Trophoblast cell (in vitro differentiated cells and primary cell): ENCODE measurements at regions not wholly inside any gene's neighbourhood (a gene's known extent, or its start where the extent isn't known, plus 50 kb on each side); places are given as distances from the start of the nearest gene placed in this dataset.

Source experiments
- DNase-seq, 2 donors: peaks; one replicate each; pipeline ENCODE4 v3.0.0-alpha.2; 2016
- H2AFZ ChIP-seq: 2 replicates; pipeline ENCODE4 v1.6.1; 2013; ENCODE audit warnings: low read length, moderate library complexity, mild to moderate bottlenecking; ENCODE audit not compliant: insufficient read depth, poor library complexity
- H2AK5ac ChIP-seq: 2 replicates; pipeline ENCODE4 v1.6.1; 2013; ENCODE audit warnings: mild to moderate bottlenecking, low read length
- H2BK120ac ChIP-seq: 2 replicates; pipeline ENCODE4 v1.6.1; 2013; ENCODE audit warnings: low read length, mild to moderate bottlenecking, moderate library complexity; ENCODE audit not compliant: insufficient read depth, poor library complexity
- H2BK12ac ChIP-seq: 2 replicates; pipeline ENCODE4 v1.6.1; 2013; ENCODE audit warnings: mild to moderate bottlenecking, low read length, moderate library complexity
- H2BK5ac ChIP-seq: 2 replicates; pipeline ENCODE4 v1.6.1; 2013; ENCODE audit warnings: low read length, low read depth, moderate library complexity, mild to moderate bottlenecking; ENCODE audit not compliant: poor library complexity
- H3K14ac ChIP-seq: 2 replicates; pipeline ENCODE4 v1.6.1; 2013; ENCODE audit warnings: mild to moderate bottlenecking, low read length
- H3K18ac ChIP-seq: 2 replicates; pipeline ENCODE4 v1.6.1; 2013; ENCODE audit warnings: mild to moderate bottlenecking, low read length
- H3K23ac ChIP-seq: 2 replicates; pipeline ENCODE4 v1.6.1; 2013; ENCODE audit warnings: low read length
- H3K27ac ChIP-seq: 2 replicates; pipeline ENCODE4 v1.5.1; 2013; ENCODE audit warnings: low read depth, mild to moderate bottlenecking, inconsistent platforms, low read length, moderate library complexity
- H3K27me3 ChIP-seq: 2 replicates; pipeline ENCODE4 v1.6.1; 2013; ENCODE audit warnings: inconsistent platforms, mild to moderate bottlenecking, low read length, moderate library complexity; ENCODE audit not compliant: insufficient read depth
- H3K36me3 ChIP-seq, 2 experiments: 1 replicate in 1 of 2; 2 replicates in 1 of 2; pipeline ENCODE4 v1.6.1; 2013; ENCODE audit warnings: low read length in 2 of 2, mild to moderate bottlenecking in 2 of 2, moderate library complexity in 1 of 2; ENCODE audit not compliant: insufficient read depth in 2 of 2, control insufficient read depth in 1 of 2
- H3K4ac ChIP-seq: 2 replicates; pipeline ENCODE4 v1.6.1; 2013; ENCODE audit warnings: low read depth, mild to moderate bottlenecking, low read length, moderate library complexity
- H3K4me1 ChIP-seq, 2 experiments: 1 replicate in 1 of 2; 2 replicates in 1 of 2; pipeline ENCODE4 v1.6.1; 2013; ENCODE audit warnings: low read length in 2 of 2, mild to moderate bottlenecking in 2 of 2, moderate library complexity in 1 of 2; ENCODE audit not compliant: insufficient read depth in 2 of 2, control insufficient read depth in 1 of 2
- H3K4me2 ChIP-seq: 2 replicates; pipeline ENCODE4 v1.6.1; 2013; ENCODE audit warnings: inconsistent platforms, mild to moderate bottlenecking, low read length, moderate library complexity
- H3K4me3 ChIP-seq: 2 replicates; pipeline ENCODE4 v1.5.1; 2013; ENCODE audit warnings: mild to moderate bottlenecking, low read depth, low read length, inconsistent platforms
- H3K79me1 ChIP-seq: one replicate; pipeline ENCODE4 v1.6.1; 2013; ENCODE audit warnings: low read length
- H3K79me2 ChIP-seq: 2 replicates; pipeline ENCODE4 v1.6.1; 2013; ENCODE audit warnings: low read length, mild to moderate bottlenecking; ENCODE audit not compliant: control insufficient read depth, insufficient read depth, poor library complexity
- H3K9ac ChIP-seq: 2 replicates; pipeline ENCODE4 v1.6.1; 2013; ENCODE audit warnings: mild to moderate bottlenecking, low read length
- H3K9me3 ChIP-seq: 2 replicates; pipeline ENCODE4 v1.6.1; 2013; ENCODE audit warnings: low read depth, mild to moderate bottlenecking, control low read depth, inconsistent platforms, low read length; ENCODE audit not compliant: insufficient read depth
- H4K12ac ChIP-seq: 2 replicates; pipeline ENCODE4 v1.6.1; 2013; ENCODE audit warnings: low read depth, mild to moderate bottlenecking, low read length, moderate library complexity
- H4K8ac ChIP-seq: 2 replicates; pipeline ENCODE4 v1.6.1; 2013; ENCODE audit warnings: low read depth, mild to moderate bottlenecking, low read length, moderate library complexity
- H4K91ac ChIP-seq: one replicate; pipeline ENCODE4 v1.6.1; 2013; ENCODE audit warnings: low read depth, mild to moderate bottlenecking, low read length, moderate library complexity
- WGBS: extraction: QIAGEN DNeasy Blood & Tissue Kit; methylation state at CpG from one replicate; pipeline ENCODE4 v1.1.7; 2013; ENCODE audit warnings: missing lambda C conversion rate; ENCODE audit not compliant: insufficient read length, insufficient coverage; ENCODE audit errors: extremely low coverage; 5-methylcytosine and 5-hydroxymethylcytosine counted together

- H3K9ac ChIP-seq, result no peak overlapping the region
- H2BK120ac ChIP-seq, result no peak overlapping the region
- peaks cover 0 to 2% of the 10 kb centered on the region in 2 experiments for H3K4me1 ChIP-seq
These were observed 144.6 kb downstream of the NDFIP2 start for GRCh38 chr13:79625517-79625916.

GRCh38 chr13:79621902-79622301, 140.9 kb downstream of the NDFIP2 start:
- Histone ChIP-seq H2BK120ac (no peak overlapping the region), H3K14ac (no peak overlapping the region), H3K4ac (no peak overlapping the region), H4K12ac (no peak overlapping the region), H2BK12ac (no peak overlapping the region), H3K18ac (no peak overlapping the region), H3K79me2 (no peaks in the 10 kb centered on the region), H3K27me3 (no peaks in the 10 kb centered on the region), H2BK5ac (no peak overlapping the region), H3K79me1 (peaks cover 2% of the 10 kb centered on the region), H3K9me3 (no peaks in the 10 kb centered on the region), H3K36me3 (no peaks in the 10 kb centered on the region), H2AK5ac (no peak overlapping the region), H4K91ac (no peak overlapping the region), H3K27ac (no peak overlapping the region), H2AFZ (no peak overlapping the region), H3K4me1 (peaks cover 0 to 2% of the 10 kb centered on the region in 2 experiments), H3K4me2 (no peak overlapping the region), H3K4me3 (no peak overlapping the region), H4K8ac (no peak overlapping the region), H3K9ac (no peak overlapping the region), H3K23ac (no peak overlapping the region)
- WGBS, result no CpG with 5 or more reads among the region's 2 CpGs
- peak in 1 of 2 donors; percentile 10 for DNase-seq

More at GRCh38 chr13:79625517-79625916, 144.6 kb downstream of the NDFIP2 start:
- Histone ChIP-seq H3K36me3 (no peaks in the 10 kb centered on the region), H3K27ac (no peak overlapping the region), H4K91ac (no peak overlapping the region), H3K18ac (no peak overlapping the region), H3K27me3 (no peaks in the 10 kb centered on the region), H3K79me2 (no peaks in the 10 kb centered on the region), H4K8ac (no peak overlapping the region), H3K4me3 (no peak overlapping the region), H3K14ac (no peak overlapping the region), H3K4me2 (no peak overlapping the region), H3K23ac (no peak overlapping the region), H2BK5ac (no peak overlapping the region), H2AFZ (no peak overlapping the region), H3K79me1 (peaks cover 2% of the 10 kb centered on the region), H2AK5ac (no peak overlapping the region), H4K12ac (no peak overlapping the region), H2BK12ac (no peak overlapping the region), H3K4ac (no peak overlapping the region), H3K9me3 (no peaks in the 10 kb centered on the region)
- DNase-seq, result no peak
- no CpG with 5 or more reads among the region's 1 CpG for WGBS

- Histone ChIP-seq H4K12ac (no peak overlapping the region), H4K8ac (no peak overlapping the region), H3K27me3 (no peaks in the 10 kb centered on the region), H3K18ac (no peak overlapping the region), H3K4me2 (no peak overlapping the region), H3K14ac (no peak overlapping the region), H2AK5ac (no peak overlapping the region), H3K9me3 (no peaks in the 10 kb centered on the region), H3K4ac (no peak overlapping the region), H4K91ac (no peak overlapping the region), H3K23ac (no peak overlapping the region), H3K79me2 (no peaks in the 10 kb centered on the region), H2AFZ (no peak overlapping the region), H2BK12ac (no peak overlapping the region), H3K27ac (no peak overlapping the region), H2BK120ac (no peak overlapping the region), H3K79me1 (peaks cover 2% of the 10 kb centered on the region), H3K9ac (no peak overlapping the region), H3K4me3 (no peak overlapping the region), H3K4me1 (peaks cover 0 to 2% of the 10 kb centered on the region in 2 experiments), H3K36me3 (no peaks in the 10 kb centered on the region), H2BK5ac (no peak overlapping the region)
- no CpG with 5 or more reads among the region's 1 CpG for WGBS
- DNase-seq, result no peak
These were observed 140.5 kb downstream of the NDFIP2 start for GRCh38 chr13:79621449-79621848.

- Histone ChIP-seq H2BK120ac (no peak overlapping the region), H3K4me3 (no peak overlapping the region), H3K4ac (no peak overlapping the region), H3K4me1 (no peaks in the 10 kb centered on the region), H2BK12ac (no peak overlapping the region), H3K79me1 (no peaks in the 10 kb centered on the region), H2BK5ac (no peak overlapping the region), H3K79me2 (no peaks in the 10 kb centered on the region), H3K14ac (no peak overlapping the region), H3K27me3 (no peaks in the 10 kb centered on the region), H3K4me2 (no peak overlapping the region), H2AFZ (no peak overlapping the region), H3K27ac (no peak overlapping the region), H3K36me3 (peaks cover 0 to 2% of the 10 kb centered on the region in 2 experiments), H4K8ac (no peak overlapping the region), H3K9ac (no peak overlapping the region), H3K9me3 (peaks cover 2% of the 10 kb centered on the region), H3K23ac (no peak overlapping the region), H4K91ac (no peak overlapping the region), H4K12ac (no peak overlapping the region), H3K18ac (no peak overlapping the region), H2AK5ac (no peak overlapping the region)
- DNase-seq, result no peak
These were observed 133.4 kb downstream of the NDFIP2 start for GRCh38 chr13:79614250-79614918.
